NT2/D1 (cell line): ENCODE measurements at regions not wholly inside any gene's neighbourhood (a gene's known extent, or its start where the extent isn't known, plus 50 kb on each side); places are given as distances from the start of the nearest gene placed in this dataset.
"Not testable (repeated sequence)": the region's sequence is repeated elsewhere in the genome, so short reads cannot be mapped to it uniquely, and the experiment has no call there.

Experiments
- YY1 ChIP-seq: IDR thresholded peaks from 2 replicates; pipeline ENCODE4 v1.6.1; 2011; ENCODE audit not compliant: insufficient read length, insufficient read depth
- ZNF274 ChIP-seq: IDR thresholded peaks from 2 replicates; pipeline ENCODE4 v1.6.1; 2011; ENCODE audit warnings: mild to moderate bottlenecking, low read depth, low read length

DNA sequence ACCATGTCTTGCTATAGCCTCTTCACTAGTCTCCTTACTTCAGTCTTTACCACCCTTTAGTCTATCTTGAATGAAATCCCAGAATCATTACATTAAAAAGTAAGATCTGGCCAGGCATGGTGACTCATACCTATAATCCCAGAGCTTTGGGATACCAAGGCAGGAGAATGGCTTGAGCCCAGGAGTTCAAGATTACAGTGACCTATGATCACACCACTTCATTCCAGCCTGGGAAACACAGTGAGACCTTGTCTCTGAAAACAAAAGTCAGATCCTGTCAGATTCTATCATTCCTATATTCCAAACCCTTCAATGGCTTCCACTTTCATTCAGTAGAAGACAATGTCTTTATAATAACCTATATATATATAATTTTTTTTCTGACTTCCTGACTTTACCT is 237.7 kb downstream of the UBE2NL start:
- TF ChIP-seq ZNF274, YY1: not testable (repeated sequence)
